ENCODE measurements at regions not wholly inside any gene's neighbourhood (a gene's known extent, or its start where the extent isn't known, plus 50 kb on each side); places are given as distances from the start of the nearest gene placed in this dataset.
"Not testable (repeated sequence)": the region's sequence is repeated elsewhere in the genome, so short reads cannot be mapped to it uniquely, and the experiment has no call there.

GRCh38 chr2:239869272-239870155 lies 155.6 kb downstream of the NDUFA10 start:
- Histone ChIP-seq H3K9me3 (no peaks in the 10 kb centered on the region), H3K27ac (no peak overlapping the region), H3K4me3 (no peak overlapping the region), H3K27me3 (no peaks in the 10 kb centered on the region), H3K36me3 (no peaks in the 10 kb centered on the region), H3K4me1 (no peaks in the 10 kb centered on the region)
- TF ChIP-seq CTCF (IDR thresholded peaks at IDR 0.05) (no peak), POLR2A (IDR thresholded peaks at IDR 0.05) (no peak)
- peak in 1 of 3 donors; percentile 35 for DNase-seq

GRCh38 chr2:239868556-239869181 lies 156.5 kb downstream of the NDUFA10 start:
- H3K9me3 ChIP-seq, result no peaks in the 10 kb centered on the region
- H3K4me3 ChIP-seq, result no peak overlapping the region
- H3K27ac ChIP-seq, result no peak overlapping the region
- DNase-seq, result peak in 1 of 3 donors; percentile 8
- no peaks in the 10 kb centered on the region for H3K36me3 ChIP-seq
- TF ChIP-seq POLR2A (IDR thresholded peaks at IDR 0.05), result no peak
- no peak for TF ChIP-seq CTCF (IDR thresholded peaks at IDR 0.05)
- no peaks in the 10 kb centered on the region for H3K27me3 ChIP-seq
- H3K4me1 ChIP-seq, result no peaks in the 10 kb centered on the region

- TF ChIP-seq POLR2A (IDR thresholded peaks at IDR 0.05), result no peak
- no peak for TF ChIP-seq CTCF (IDR thresholded peaks at IDR 0.05)
- H3K36me3 ChIP-seq, result no peaks in the 10 kb centered on the region
- no peak for DNase-seq
- no peak overlapping the region for H3K27ac ChIP-seq
- H3K27me3 ChIP-seq, result no peaks in the 10 kb centered on the region
- no peaks in the 10 kb centered on the region for H3K9me3 ChIP-seq
- H3K4me3 ChIP-seq, result no peak overlapping the region
- no peaks in the 10 kb centered on the region for H3K4me1 ChIP-seq
Measured at GRCh38 chr2:239866778-239867177, 158.4 kb downstream of the NDUFA10 start.

GRCh38 chr2:239866350-239866749 lies 158.8 kb downstream of the NDUFA10 start:
- no peaks in the 10 kb centered on the region for H3K4me1 ChIP-seq
- TF ChIP-seq POLR2A (IDR thresholded peaks at IDR 0.05), result no peak
- TF ChIP-seq CTCF (IDR thresholded peaks at IDR 0.05), result no peak
- H3K27ac ChIP-seq, result no peak overlapping the region
- H3K4me3 ChIP-seq, result no peak overlapping the region
- no peaks in the 10 kb centered on the region for H3K9me3 ChIP-seq
- no peaks in the 10 kb centered on the region for H3K27me3 ChIP-seq
- no peak for DNase-seq
- no peaks in the 10 kb centered on the region for H3K36me3 ChIP-seq

GRCh38 chr2:239865856-239866255 lies 159.3 kb downstream of the NDUFA10 start:
- not testable (repeated sequence) for H3K4me3 ChIP-seq, H3K4me1 ChIP-seq, H3K36me3 ChIP-seq, H3K27ac ChIP-seq, H3K27me3 ChIP-seq, H3K9me3 ChIP-seq
- peak in 1 of 3 donors; percentile 18 for DNase-seq

- H3K27me3 ChIP-seq, result no peaks in the 10 kb centered on the region
- no peak overlapping the region for H3K27ac ChIP-seq
- TF ChIP-seq CTCF (IDR thresholded peaks at IDR 0.05) (no peak), POLR2A (IDR thresholded peaks at IDR 0.05) (no peak)
- no peak overlapping the region for H3K4me3 ChIP-seq
- no peaks in the 10 kb centered on the region for H3K9me3 ChIP-seq
- H3K4me1 ChIP-seq, result no peaks in the 10 kb centered on the region
- H3K36me3 ChIP-seq, result no peaks in the 10 kb centered on the region
- peak in 1 of 3 donors; percentile 34 for DNase-seq
Measured at GRCh38 chr2:239865059-239865639, 160.0 kb downstream of the NDUFA10 start.
